Dermis microvascular lymphatic vessel endothelial cell (primary cell): ENCODE measurements at regions not wholly inside any gene's neighbourhood (a gene's known extent, or its start where the extent isn't known, plus 50 kb on each side); places are given as distances from the start of the nearest gene placed in this dataset.
A peak's percentile ranks its signal among the peaks of the same experiment; 100 is the strongest.
"Not testable (repeated sequence)": the region's sequence is repeated elsewhere in the genome, so short reads cannot be mapped to it uniquely, and the experiment has no call there.

Source experiments
- DNase-seq, 2 donors: peaks; one replicate each; pipeline versions ENCODE4 v3.0.0 to v3.0.0-alpha.2; 2010; ENCODE audit warnings: low read depth in 2 of 2

- DNase-seq: no peak
Observed at GRCh38 chr15:70376031-70376928, 278.6 kb upstream of the TLE3 start.

- no peak for DNase-seq
Observed at GRCh38 chr15:70375586-70375985, 277.9 kb upstream of the TLE3 start.

- DNase-seq: peak in 1 of 2 donors; percentile 17
Observed at GRCh38 chr15:70375006-70375431, 277.3 kb upstream of the TLE3 start.

GRCh38 chr15:70374096-70374495 lies 276.4 kb upstream of the TLE3 start:
- DNase-seq: no peak

GRCh38 chr15:70373439-70373838 lies 275.7 kb upstream of the TLE3 start:
- DNase-seq: not testable (repeated sequence)

- not testable (repeated sequence) for DNase-seq
Observed at GRCh38 chr15:70367913-70368705, 270.4 kb upstream of the TLE3 start.

- DNase-seq: not testable (repeated sequence)
Observed at GRCh38 chr15:70364023-70364422, 266.3 kb upstream of the TLE3 start.

- peak; percentile 29 to 61 for DNase-seq
Observed at GRCh38 chr15:70362886-70363285, 265.2 kb upstream of the TLE3 start.

- no peak for DNase-seq
Observed at GRCh38 chr15:70362350-70362749, 264.6 kb upstream of the TLE3 start.

- DNase-seq: no peak
Observed at GRCh38 chr15:70361891-70362290, 264.2 kb upstream of the TLE3 start.

GRCh38 chr15:70361106-70361505 lies 263.4 kb upstream of the TLE3 start:
- DNase-seq: no peak

- no peak for DNase-seq
Observed at GRCh38 chr15:70358871-70359647, 261.3 kb upstream of the TLE3 start.

- no peak for DNase-seq
Observed at GRCh38 chr15:70358011-70358819, 260.5 kb upstream of the TLE3 start.

- no peak for DNase-seq
Observed at GRCh38 chr15:70357453-70357852, 259.7 kb upstream of the TLE3 start.

GRCh38 chr15:70356919-70357318 lies 259.2 kb upstream of the TLE3 start:
- no peak for DNase-seq

- no peak for DNase-seq
Observed at GRCh38 chr15:70356062-70356860, 258.5 kb upstream of the TLE3 start.

GRCh38 chr15:70355275-70355795 lies 257.6 kb upstream of the TLE3 start:
- no peak for DNase-seq

GRCh38 chr15:70354346-70354905 lies 256.7 kb upstream of the TLE3 start:
- DNase-seq: no peak

- no peak for DNase-seq
Observed at GRCh38 chr15:70353606-70354345, 256.1 kb upstream of the TLE3 start.
